ENCODE measurements at regions not wholly inside any gene's neighbourhood (a gene's known extent, or its start where the extent isn't known, plus 50 kb on each side); places are given as distances from the start of the nearest gene placed in this dataset.

DNA sequence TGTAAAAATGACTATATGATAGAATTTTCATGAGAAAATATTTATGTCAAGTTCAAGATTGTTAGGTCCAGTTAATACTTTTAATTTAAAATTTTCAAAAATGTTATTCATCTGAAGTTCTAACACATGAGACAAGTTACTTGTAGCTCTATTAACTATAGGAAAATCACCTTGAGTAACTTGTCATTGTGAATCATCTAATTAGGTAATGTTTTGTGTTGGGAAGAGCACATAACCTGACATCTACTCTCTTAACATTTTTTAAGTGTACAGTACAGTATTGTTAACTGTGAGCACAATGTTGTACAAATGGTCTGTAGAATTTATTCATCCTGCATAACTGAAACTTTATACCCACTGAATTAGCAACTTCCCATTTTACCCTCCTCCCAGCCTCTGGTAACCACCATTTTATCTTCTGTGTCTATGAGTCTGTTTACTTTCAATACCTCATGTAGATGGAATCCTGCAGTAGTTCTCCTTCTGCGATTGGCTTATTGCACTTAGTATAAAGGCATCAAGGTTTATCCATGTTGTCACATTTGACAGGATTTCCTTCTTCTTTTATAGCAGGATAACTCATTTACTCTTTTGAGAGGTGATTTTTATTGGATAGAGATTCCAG is 54.6 kb downstream of the ARL4A start:
- DNase-seq: no peak

DNA sequence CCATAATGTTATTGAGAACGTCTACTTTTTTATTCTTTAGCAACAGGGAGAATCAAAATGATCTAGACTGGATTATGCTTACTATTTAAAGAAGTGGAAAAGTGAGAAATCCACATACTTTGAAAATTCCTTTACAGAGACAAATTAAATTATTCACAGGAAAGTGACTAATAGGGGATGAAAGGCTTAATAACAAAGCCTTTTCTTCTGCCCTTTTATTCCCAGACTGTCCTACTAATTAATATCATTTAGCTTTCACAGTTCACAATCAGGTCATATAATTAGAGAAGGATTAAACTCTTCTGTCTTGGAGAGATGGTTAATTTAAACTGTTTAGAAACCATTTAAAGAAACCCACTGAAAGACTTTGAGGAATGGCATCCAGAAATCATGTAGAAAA is 58.8 kb downstream of the ARL4A start:
- no peak for DNase-seq

DNA sequence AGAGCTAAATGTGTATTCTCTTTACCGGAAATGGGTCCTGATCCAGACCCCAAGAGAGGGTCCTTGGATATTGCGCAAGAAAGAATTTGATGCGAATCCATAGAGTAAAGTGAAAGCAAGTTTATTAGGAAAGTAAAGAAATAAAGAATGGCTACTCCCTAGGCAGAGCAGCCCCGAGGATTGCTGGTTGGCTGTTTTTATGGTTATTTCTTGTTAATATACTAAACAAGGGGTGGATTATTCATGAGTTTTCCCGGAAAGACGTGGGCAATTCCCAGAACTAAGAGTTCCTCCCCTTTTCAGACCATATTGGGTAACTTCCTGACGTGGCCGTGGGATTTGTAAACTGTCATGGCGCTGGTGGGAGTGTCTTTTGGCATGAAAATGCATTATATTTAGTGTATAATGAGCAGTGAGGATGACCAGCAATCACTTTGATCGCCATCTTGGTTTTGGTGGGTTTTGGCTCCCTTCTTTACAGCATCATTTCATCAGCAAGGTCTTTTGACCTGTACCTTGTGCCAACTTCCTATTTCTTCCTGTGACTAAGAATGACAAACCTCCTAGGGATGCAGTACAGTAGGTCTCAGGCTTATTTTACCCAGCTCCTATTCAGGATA is 60.4 kb downstream of the ARL4A start:
- DNase-seq: no peak

DNA sequence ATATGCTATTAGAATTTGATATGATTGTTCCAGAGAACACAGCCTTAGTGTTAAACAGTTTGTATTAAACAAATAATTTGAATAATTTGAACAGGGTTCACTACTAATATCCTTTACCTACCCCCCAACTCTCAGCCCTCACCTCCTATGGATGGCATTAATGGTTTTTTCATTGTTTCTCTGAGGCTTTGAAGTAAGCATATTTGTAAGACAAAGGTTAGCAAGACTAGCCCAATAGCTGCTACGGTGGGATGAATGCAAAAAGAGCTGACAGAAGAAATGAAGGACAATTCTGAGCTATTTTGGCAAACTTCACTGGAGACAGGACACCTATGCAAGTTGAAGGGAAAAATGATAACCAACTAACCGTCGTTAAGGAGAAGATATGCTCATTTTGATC is 61.6 kb downstream of the ARL4A start:
- no peak for DNase-seq

DNA sequence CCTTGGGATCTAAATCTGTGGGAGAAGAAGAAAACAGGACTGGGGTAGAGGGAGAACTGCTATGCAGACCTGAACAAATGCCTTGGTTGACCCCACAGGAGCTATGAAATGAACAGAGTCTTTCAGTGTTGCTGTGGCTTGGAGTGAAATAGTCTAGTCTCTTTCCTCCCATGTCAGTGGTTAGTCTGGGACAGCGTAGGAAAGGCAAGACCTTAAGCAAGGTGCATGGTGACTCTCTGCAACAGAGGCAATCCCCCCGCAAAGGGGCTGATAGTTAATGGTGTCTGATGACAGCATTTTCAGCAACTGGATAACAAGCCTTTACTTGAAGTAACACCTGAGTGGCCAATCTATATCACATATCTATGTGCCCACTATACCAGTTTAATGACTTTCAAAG is 62.3 kb downstream of the ARL4A start:
- no peak for DNase-seq

DNA sequence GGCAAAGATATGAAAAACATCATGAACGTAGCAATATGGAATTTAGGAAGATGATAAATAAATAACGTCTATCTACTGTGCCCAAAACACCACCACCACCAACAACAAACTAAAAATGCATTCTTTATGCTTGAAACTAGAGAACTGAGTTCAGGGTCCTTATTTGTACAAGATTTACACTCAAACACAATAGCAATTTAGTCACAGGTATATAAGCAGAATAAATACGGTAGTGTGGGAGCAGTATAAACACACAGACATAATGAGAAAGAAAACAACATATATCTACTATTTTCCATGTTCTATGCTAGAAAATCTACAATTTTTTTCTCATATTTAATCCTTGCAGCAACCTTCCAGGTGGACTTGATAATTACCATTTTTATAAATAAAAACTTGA is 64.3 kb downstream of the ARL4A start:
- DNase-seq: no peak

DNA sequence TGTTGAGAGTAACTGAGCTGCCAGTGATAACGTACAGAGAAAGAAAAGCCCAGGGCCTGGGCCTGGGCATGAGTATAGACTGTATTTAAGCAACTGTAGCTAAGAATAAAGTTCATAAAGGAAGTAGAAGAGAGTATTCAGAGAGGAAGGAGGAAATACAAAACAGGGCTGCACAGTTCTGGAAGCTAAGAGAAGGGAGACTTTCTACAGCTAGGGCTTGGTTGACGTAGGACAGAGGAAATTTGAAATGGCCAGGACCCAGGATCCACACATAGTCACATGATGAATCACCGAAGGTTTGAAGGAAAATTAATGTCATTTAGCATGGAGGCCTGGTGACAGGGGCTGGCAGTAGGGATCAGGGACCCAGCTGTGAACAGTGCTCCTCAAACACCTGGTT is 66.7 kb downstream of the ARL4A start:
- no peak for DNase-seq

DNA sequence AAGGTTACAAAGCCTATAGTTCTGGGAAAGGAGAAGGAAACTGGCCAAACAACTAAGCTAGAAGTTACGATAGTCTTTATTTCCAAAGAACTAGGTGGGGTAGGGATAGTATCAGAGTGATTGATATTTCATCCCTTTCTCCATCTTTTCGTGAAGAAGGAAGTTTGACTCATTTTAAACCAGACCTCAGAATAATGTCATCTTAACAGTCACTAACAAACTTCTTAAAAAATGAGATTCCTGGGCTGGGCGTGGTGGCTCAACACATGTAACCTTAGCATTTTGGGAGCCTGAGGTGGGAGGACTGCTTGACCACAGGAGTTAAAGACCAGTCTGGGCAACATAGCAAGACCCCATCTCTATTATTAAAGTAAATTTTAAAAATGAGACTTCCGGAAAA is 69.4 kb downstream of the ARL4A start:
- DNase-seq: no peak

DNA sequence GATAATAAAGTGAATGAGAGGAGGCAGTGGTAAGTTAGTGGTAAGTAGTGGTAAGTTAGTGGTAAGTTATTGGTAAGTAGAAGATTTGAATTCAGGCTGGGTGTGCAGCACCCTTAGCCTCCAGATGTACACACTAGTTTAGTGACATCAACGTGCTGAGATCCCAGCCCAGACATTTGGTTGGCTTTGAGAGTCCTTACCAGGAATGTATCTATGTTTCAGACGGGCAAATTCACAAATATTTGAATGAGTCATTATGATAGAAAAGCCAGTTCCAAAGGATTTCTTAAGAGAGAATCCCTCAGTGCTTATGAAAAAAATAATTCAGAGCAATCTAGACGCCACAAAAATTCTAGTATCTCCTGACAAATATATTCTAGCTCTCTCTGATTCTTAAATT is 70.0 kb downstream of the ARL4A start:
- DNase-seq: no peak

DNA sequence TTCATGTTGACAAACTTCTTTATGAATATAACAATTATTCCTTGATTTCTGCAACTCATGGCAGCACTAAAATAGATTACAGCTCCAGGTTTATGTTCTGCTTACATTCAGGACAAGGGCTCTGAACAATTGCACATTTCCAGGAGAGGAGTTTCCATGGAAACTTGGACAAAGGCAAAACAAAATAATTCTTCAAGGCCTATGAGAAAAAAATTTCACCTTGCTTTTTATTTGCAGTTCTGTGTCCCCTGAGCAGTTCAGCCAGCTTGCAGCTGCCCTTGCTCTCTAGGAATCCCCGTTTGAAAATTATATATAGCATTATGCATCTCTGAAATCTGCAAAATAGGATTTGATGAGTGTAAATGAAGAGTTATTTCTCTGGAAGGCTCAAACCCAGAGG is 71.7 kb downstream of the ARL4A start:
- no peak for DNase-seq

DNA sequence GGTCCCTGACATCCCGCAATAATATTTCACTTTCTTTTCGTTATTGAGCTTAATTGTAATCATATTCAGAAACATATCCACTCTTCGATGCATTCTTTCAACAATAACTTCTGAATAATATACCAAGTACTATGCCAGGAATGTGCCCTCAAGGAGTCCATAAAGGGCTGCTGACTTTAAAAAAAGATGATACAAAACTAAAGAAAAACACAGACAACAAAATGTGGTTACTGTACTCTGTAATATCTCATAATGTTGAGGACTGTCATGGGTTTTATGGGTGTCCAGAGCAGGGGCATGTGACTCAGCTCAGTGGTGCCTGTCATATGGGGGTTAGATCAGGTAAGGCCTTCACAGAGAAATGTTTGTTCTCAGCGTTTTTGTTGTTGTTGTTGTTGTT is 73.7 kb downstream of the ARL4A start:
- no peak for DNase-seq

DNA sequence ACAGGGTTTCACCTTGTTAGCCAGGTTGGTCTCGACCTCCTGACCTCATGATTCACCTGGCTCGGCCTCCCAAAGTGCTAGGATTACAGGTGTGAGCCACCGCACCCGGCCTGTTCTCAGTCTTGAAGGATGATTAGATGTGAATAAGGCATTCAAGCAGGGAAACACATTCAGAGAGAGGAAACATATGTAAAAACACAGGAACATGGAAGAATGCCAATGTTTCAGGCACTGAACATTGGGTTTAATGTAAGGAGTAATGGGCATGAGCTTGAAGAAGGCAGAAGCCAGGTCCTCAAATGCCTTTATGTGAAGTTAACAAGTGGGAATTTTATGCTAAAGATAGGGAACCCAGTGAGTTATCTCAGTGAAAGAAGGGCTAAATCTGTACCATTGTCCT is 74.3 kb downstream of the ARL4A start:
- no peak for DNase-seq

DNA sequence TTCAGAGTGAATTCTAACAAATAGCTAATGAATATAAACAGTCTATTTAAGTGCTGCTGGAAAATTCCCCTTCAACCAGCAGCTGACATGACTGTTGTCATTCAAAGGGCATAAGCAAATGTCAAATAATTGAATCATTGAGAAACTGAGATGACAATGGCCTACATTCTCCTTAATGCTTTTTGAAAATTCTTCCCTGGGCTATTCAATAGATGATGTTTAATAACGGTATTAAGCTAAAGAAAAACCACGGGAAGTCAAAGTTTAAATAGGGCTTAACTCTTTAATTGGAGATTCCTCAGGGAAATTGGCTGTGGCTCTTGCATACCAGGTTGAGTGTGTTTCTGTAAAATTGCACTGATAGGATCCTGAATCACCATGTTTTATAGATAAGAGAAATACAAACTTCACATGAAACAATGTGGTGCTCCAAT is 77.0 kb downstream of the ARL4A start:
- DNase-seq: no peak

DNA sequence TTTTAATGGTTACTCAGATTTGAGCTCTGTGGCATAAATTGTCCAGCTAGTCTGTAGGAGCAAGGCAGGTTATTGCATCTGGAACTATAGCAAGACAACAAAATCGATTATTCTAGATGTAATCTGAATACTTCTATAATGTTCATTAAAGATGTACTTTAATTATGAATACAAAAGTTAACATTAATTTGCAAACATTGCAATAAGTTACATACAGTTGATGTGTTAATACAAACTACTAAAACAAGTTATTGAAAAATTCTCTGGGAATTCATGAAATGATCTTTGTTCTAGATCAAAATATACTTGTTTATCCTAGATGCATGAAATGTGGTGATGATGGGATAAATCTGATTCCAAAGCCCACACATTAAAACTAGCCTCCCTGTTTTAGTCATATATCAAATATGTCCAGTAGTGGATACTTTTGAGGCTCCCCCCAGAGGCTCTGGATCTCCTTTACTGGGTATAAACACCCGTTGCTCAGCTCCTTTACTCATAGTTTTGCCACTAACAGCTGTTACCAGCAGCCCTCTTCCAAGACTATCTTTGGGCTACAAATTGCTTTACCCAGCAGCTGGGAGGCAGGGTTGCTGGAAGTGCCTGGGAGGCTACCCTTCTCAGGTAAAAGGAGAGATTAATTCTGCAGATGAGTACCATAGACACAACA is 78.1 kb downstream of the ARL4A start:
- no peak for DNase-seq

DNA sequence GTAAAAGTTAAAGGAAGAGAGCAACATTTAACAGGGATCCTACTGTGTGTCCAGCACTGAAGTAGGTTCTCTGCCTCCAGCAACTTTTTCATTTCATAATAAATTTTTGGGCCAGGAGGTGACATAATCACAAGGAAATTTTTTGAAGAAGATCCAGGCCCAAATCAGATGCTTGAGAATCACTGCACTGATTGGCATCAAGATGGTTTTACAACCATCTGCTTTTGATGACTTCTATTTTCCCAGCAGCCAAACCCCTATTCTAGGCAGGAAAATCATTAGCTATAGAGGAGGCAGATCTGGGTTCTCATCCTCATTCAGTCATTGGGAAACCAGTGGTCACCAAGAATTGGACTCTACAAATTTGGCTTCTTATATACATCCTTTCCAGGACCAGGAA is 79.0 kb downstream of the ARL4A start:
- no peak for DNase-seq

DNA sequence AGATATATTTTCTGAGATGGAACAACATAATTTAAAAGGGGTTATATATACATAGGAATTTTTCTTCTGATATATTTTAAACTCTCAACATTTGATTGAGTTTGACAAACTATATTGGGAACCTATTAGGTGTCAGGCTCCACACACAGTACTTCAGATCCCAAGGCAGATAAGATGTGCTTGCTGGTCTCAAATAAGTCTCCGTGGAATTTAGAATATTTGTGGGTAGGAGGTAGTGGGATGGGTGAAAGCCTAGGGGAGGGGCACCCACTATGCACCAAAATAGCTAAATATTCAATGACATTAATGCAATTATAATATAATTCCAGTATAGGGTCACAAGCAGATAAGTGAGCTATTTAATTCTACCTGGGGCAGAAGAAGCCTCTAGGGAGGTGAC is 81.5 kb downstream of the ARL4A start:
- DNase-seq: no peak

DNA sequence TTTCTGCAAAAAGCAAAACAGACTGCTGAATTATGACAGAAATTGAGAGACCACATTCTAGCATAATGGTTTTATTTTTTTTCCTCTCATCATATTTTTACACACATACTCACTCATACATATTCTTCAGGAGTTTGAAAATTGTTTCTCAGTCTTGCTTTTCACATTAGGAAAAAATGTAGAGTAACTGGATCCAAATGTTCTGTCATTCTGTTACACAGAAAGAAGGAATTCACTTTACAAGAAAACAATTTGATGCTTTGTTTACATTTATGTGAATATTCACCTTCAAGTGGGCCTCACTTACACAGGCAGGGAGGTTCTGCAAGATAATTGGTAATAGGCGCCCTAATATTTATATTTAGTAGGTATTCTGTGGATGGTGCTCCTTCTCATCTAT is 82.0 kb downstream of the ARL4A start:
- DNase-seq: no peak

DNA sequence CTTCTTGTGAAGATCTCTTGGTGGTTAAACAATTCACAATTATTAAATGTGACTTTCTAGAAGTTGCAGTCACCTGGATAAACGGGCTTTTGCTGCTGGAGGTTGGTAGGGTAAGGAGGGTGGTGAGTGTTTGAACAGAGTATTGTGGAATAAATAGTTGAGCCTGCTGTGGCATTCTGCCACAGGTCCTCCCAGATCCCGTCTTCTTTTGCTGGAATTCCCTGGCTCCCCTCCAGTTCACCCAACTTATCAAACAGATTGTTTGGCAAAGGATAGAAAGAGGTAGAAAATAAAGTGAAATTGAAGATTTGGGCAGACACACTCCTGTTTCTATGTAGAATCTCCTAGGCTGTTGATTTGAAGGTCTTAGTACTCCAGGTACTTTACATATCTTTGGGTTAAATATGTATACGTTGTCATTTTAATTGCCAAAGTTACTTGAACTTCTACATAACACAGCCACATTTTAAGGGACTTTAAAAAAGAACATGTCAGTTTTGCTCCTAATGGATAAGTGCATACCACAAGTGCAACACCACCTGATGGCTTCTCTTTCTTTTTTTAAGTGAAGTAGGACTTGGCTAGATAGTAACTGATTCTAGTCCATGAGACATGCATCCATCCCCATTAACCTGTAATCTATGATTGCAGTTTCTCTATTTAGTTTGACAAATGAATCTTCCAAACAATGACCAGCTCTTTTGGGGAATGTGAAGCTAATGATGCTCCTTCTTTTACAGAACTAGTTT is 83.0 kb downstream of the ARL4A start:
- DNase-seq: no peak

DNA sequence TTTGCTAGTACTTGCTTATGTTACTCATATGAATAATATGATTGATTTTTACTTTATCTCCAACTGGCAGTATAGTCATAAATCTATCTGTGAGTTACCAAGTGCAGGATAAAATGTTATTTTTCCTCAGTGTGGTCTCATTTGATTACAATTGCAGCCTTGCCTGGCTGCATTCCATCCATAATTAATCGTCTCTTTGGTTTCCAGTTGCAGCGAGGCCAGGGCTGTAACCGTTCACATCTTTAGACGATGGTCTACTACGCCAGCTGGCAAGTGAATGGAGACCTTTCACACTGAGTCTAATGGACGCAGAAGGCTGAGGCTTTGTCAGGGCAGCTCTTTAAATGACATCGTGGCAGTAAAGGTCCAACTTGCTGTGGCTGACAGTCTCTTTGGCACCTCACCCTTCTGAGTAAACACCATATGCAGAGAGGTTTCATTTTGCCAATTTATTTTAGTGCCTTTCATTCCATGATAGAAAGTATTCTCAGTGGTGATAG is 84.0 kb downstream of the ARL4A start:
- DNase-seq: no peak

DNA sequence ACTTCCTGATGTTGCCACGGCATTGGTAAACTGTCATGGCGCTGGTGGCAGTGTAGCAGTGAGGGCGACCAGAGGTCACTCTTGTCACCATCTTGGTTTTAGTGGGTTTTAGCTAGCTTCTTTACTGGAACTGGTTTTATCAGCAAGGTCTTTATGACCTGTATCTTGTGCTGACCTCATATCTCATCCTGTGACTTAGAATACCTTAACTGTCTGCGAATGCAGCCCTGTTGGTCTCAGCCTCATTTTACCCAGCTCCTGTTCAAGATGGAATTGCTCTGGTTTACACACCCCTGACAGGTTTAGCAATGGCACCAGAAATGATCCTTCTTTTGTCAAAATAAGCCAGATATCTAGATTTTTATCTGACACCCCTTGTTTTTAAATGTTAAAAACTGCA is 85.3 kb downstream of the ARL4A start:
- no peak for DNase-seq

DNA sequence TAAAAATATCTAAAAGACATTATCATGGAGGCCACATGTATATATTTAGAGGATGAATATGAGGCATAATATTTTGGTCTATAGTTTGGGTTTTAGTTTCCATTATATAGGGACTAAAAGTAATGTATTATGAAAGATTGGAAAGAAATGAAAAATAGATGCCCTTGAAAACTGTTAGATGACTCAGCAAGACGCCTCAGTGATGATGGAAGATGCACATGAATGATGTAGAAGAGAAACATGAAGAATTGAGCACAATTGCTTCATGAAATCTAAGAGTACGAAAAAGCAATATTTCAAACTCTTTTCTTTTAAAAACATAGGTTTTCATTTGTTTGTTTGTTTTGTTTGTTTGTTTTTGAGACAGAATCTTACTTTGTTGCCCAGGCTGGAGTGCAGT is 89.8 kb downstream of the ARL4A start:
- no peak for DNase-seq

DNA sequence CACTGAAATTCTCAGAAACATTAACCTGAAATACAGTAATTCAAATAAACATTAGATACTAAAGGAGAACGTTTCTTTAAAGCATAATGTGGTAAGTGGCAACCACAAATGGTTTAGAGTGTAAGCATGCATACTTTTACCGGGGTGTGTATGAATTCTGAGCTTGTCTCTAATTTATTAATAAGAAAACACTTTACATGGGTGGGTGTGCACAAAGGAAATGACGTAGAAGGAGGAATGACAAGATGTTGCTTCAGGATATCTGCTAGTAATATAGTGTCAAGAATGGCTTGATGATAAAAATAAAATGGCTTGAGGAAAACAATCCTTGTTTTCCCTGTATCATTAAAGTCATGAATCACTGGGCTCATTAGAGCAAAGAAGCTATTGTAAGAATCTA is 92.5 kb downstream of the ARL4A start:
- DNase-seq: no peak

DNA sequence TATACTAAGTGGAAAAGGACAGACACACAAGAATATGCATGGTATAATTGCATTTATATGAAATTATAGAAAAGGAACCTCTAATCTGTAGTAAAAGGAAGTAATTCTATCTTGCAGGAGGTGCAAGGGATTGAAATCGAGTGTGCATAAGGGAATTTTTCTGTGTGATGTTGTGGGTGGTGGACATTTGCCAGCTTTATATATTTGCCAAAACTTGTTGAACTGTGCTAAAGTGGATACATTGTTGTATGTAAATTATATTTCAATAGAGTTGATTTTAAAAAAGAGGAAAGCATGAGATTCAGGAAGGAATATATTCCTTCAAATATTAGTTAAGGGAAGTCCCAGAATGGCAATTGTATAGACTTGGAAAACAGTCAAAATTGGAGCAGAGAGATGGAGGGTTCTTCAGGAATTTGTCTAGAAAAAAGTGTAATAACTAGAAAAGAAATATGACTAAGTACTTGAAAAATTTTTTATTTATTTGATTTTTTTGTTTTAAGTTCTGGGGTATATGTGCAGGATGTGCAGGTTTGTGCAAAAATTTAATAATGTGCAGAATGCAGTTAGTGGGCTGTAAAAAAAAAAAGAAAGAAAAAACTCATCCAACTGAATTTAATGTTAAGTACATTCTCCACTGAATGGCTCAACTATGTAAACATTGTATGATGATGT is 96.1 kb downstream of the ARL4A start:
- no peak for DNase-seq

All from CD4-positive, alpha-beta T cell treated with Interferon alpha-2 for 1 hour (primary cell).